GM12873 (cell line): ENCODE measurements at regions not wholly inside any gene's neighbourhood (a gene's known extent, or its start where the extent isn't known, plus 50 kb on each side); places are given as distances from the start of the nearest gene placed in this dataset.

Experiments
- CTCF ChIP-seq: IDR thresholded peaks from 2 replicates; pipeline ENCODE4 v1.5.1; 2012; ENCODE audit warnings: low read depth, mild to moderate bottlenecking, moderate library complexity, low read length, control low read depth; ENCODE audit not compliant: insufficient read depth; ENCODE audit errors: missing control alignments

DNA sequence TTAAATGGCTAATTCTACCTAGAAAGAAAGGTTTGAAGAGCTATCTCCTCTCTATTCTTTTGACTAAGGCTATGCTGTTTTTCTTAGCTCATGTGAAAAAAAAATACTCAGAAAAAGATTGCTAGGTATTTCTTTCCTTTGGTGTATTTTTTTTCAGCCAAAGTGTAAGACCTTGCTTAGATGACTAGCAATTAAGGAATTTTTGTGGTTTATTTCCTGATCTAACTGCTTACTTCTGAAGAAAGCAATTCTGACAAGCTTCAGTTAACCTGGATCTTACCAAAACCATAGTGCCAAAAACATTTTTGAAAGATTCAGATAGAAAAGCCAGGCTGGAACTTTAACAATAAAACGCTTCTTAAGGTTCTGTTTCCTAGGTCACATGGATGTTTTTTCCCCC, 315.6 kb downstream of the SOX2 start:
- TF ChIP-seq CTCF = no peak

- no peak for TF ChIP-seq CTCF
Observed at GRCh38 chr3:182028081-182028480, 316.4 kb downstream of the SOX2 start.

GRCh38 chr3:182035324-182035723, 323.6 kb downstream of the SOX2 start:
- TF ChIP-seq CTCF = no peak

GRCh38 chr3:182036382-182036781, 324.7 kb downstream of the SOX2 start:
- no peak for TF ChIP-seq CTCF

GRCh38 chr3:182041668-182042291, 330.1 kb downstream of the SOX2 start:
- no peak for TF ChIP-seq CTCF

- TF ChIP-seq CTCF = no peak
Observed at GRCh38 chr3:182045736-182046135, 334.0 kb downstream of the SOX2 start.

GRCh38 chr3:182046166-182046764, 334.5 kb downstream of the SOX2 start:
- TF ChIP-seq CTCF = no peak

DNA sequence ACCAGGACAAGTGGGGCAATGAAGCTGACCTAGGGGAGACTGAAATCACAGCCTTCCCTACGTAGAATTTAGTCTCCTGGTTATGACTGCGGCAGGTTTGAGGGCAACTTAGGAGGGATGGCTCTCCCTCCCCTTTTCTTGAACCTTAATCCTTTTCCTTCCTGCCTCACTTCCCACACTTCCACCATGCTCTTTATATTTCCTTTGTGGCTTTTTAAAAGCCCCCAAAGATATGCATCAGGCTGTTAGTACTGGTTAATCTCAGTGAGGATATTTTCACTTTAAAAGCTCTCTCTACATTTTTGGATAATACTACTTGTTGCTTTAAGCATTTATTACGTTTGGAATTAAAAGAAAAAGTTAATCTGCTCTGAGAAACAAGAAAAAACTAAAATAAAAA, 339.2 kb downstream of the SOX2 start:
- TF ChIP-seq CTCF = no peak
